Ovary (tissue), 7 donors: ENCODE measurements at regions not wholly inside any gene's neighbourhood (a gene's known extent, or its start where the extent isn't known, plus 50 kb on each side); places are given as distances from the start of the nearest gene placed in this dataset.

Experiments used
- DNase-seq, 5 donors: peaks; one replicate each; pipeline ENCODE4 v3.0.0-alpha.2; 2019 to 2020
- H3K27ac ChIP-seq, 2 donors: fragments of 200-600 bp; one replicate each; pipeline versions ENCODE4 v1.5.1 to v1.8.0; 2019 to 2022
- H3K27me3 ChIP-seq: fragments of 200-600 bp; one replicate; pipeline ENCODE4 v1.8.0; 2022
- H3K36me3 ChIP-seq: fragments of 200-600 bp; sonication (generic); one replicate; pipeline ENCODE4 v1.5.1; 2019
- H3K4me1 ChIP-seq: one replicate; pipeline ENCODE4 v1.8.1; 2013; ENCODE audit warnings: mild to moderate bottlenecking, moderate library complexity; ENCODE audit not compliant: insufficient read depth
- H3K4me3 ChIP-seq: fragments of 200-600 bp; sonication (generic); one replicate; pipeline ENCODE4 v1.5.1; 2017
- H3K9me3 ChIP-seq, 2 donors: fragments of 200-600 bp in 1 of 2; sonication (generic) in 1 of 2; one replicate each; pipeline versions ENCODE4 v1.5.1 to v1.8.1; 2013 to 2019; ENCODE audit warnings: mild to moderate bottlenecking in 1 of 2, moderate library complexity in 1 of 2
- EP300 ChIP-seq: sonication (generic); formaldehyde crosslinking; IDR thresholded peaks from one replicate; pipeline ENCODE4 v1.6.1; 2017; ENCODE audit warnings: antibody characterized with exemption
- POLR2A ChIP-seq: fragments of 450-650 bp; IDR thresholded peaks from one replicate; pipeline ENCODE4 v1.6.1; 2017; ENCODE audit warnings: antibody characterized with exemption, mild to moderate bottlenecking, moderate library complexity
- WGBS, 3 donors: extraction: QIAGEN DNeasy Blood & Tissue Kit in 1 of 3; methylation state at CpG; one replicate each; pipeline versions ENCODE4 v1.1.5 to v1.1.7; 2013 to 2017; 5-methylcytosine and 5-hydroxymethylcytosine counted together
- intact Hi-C, 4 donors: fragments of 100-400 bp; cut with DNase I; formaldehyde crosslinking; loops; one replicate each; pipeline versions ENCODE4 v1.11.0 to v1.15.1; 2022 to 2023
- TF ChIP-seq, protein P1 (sequence below), 3 donors: fragments of 450-650 bp in 2 of 3; fragments of 200-600 bp in 1 of 3; IDR thresholded peaks; one replicate each; pipeline versions ENCODE4 v1.5.1 to v1.8.0; 2016 to 2022; ENCODE audit warnings: antibody characterized with exemption in 3 of 3, mild to moderate bottlenecking in 1 of 3
- donor health status: DM: no; HTN: no; CAD: no; lungs with moderate emphysema.
- donor health status: DM: no; HTN: no; CAD: no.
- donor health status: Bipolar disorder and iron deficiency.
- donor health status: DM: no; HTN: no; CAD: no.
- donor health status: DM: yes; HTN: yes; CAD: no.

DNA sequence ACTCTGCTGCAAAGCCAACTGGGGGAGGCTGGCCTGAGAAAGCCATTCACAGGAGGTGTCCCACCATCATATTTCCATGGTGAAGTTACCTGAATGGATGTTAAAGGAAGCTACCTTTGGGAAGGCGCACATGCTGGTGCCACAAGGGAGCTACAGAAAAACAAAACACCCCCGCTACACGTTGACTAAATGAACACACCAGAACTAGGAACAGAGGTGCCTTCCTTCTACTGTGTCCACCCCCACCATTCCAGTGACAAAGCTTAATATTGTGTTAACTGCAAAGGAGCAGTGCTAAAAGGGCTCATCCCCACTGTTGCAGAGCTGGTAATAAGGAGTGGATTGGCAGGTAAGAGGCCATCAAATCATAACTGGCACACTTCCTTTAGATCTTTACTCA lies 420.0 kb upstream of the PODXL start:
- no peak for TF ChIP-seq EP300
- TF ChIP-seq, protein P1, sequence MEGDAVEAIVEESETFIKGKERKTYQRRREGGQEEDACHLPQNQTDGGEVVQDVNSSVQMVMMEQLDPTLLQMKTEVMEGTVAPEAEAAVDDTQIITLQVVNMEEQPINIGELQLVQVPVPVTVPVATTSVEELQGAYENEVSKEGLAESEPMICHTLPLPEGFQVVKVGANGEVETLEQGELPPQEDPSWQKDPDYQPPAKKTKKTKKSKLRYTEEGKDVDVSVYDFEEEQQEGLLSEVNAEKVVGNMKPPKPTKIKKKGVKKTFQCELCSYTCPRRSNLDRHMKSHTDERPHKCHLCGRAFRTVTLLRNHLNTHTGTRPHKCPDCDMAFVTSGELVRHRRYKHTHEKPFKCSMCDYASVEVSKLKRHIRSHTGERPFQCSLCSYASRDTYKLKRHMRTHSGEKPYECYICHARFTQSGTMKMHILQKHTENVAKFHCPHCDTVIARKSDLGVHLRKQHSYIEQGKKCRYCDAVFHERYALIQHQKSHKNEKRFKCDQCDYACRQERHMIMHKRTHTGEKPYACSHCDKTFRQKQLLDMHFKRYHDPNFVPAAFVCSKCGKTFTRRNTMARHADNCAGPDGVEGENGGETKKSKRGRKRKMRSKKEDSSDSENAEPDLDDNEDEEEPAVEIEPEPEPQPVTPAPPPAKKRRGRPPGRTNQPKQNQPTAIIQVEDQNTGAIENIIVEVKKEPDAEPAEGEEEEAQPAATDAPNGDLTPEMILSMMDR (IDR thresholded peaks at IDR 0.05): no peak
- TF ChIP-seq POLR2A: no peak
- WGBS, 3 donors: 92 to 95% (median 94%) methylated on average over 3 of the region's 3 CpGs
- no peak for DNase-seq
- no peak overlapping the region for H3K27ac ChIP-seq
- H3K4me3 ChIP-seq: no peak overlapping the region
- H3K4me1 ChIP-seq: no peaks in the 10 kb centered on the region
- H3K9me3 ChIP-seq: peaks cover 0 to 3% of the 10 kb centered on the region in 2 donors
- H3K27me3 ChIP-seq: no peaks in the 10 kb centered on the region
- H3K36me3 ChIP-seq: no peaks in the 10 kb centered on the region
- intact Hi-C loops: no loop called here

DNA sequence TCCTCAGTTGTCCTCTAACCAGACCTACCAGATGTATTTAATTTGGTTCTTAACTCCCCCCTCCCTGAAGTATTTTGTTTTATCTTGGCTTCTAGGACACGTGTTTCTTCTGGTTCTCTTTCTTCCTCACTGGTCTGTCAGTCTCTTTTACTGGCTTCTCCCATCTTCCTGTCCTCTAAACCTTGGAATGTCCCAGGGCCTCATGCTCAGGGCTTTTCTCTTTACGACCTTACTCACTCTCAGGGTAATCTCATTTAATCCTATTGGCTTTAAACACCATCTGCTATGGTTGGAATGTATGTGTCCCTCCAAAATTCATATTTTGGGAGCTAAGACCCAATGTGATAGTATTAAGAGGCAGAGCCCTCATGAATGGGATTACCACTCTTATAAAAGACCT lies 418.2 kb upstream of the PODXL start:
- Histone ChIP-seq H3K9me3 (peaks cover 0 to 3% of the 10 kb centered on the region in 2 donors), H3K4me3 (no peak overlapping the region), H3K4me1 (no peaks in the 10 kb centered on the region), H3K27ac (no peak overlapping the region), H3K36me3 (no peaks in the 10 kb centered on the region), H3K27me3 (no peaks in the 10 kb centered on the region)
- intact Hi-C loops: no loop called here
- TF ChIP-seq EP300: no peak
- TF ChIP-seq POLR2A: no peak
- TF ChIP-seq, protein P1 (IDR thresholded peaks at IDR 0.05): no peak
- 28 to 42% (median 36%) methylated on average over 2 of the region's 2 CpGs for WGBS, 3 donors
- no peak for DNase-seq

DNA sequence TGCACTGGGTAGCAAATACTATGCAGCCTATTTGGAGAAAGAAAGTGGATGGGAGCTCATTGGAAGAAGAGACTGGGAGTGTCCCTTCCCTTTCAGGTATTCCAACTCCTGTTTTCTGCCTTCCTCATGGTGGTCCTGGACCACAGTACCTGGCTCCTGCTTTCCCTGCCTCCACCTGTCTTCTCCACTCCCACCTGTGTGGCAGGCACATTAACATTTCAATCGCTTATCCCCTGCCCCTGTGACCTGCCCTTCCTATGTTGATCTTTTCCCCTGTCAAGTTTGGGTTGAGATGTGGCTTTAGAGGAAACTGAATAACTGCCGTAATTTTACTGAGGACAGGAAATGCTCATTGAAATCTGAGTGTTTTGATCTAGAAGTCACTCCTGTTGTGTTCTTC lies 415.8 kb upstream of the PODXL start:
- Histone ChIP-seq H3K4me1 (no peaks in the 10 kb centered on the region), H3K9me3 (peaks cover 0 to 3% of the 10 kb centered on the region in 2 donors), H3K36me3 (no peaks in the 10 kb centered on the region), H3K27ac (no peak overlapping the region), H3K4me3 (no peak overlapping the region), H3K27me3 (no peaks in the 10 kb centered on the region)
- WGBS, 3 donors: 65 to 75% (median 66%) methylated on average over 2 of the region's 2 CpGs
- intact Hi-C loops: no loop called here
- no peak for DNase-seq
- TF ChIP-seq, protein P1 (IDR thresholded peaks at IDR 0.05): no peak
- TF ChIP-seq POLR2A: no peak
- no peak for TF ChIP-seq EP300

DNA sequence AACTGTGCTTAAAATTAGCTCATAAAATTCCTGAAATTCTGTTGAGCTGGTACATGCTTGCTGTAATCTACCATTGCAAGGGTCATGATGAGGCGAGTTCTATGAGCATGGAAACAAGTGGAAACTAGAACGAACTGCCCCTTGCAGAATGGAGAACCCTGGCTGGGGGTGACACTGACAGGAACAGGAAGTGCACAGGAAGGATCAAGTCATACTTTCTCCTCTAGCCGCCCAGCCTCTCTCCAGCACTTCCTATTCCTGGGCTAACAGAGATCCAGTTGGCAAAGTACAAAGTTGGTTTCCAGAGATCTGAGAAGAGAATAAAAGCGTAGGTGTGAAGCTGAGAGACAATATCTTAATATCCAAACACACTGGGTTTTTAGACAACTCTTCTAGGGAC lies 414.2 kb upstream of the PODXL start:
- intact Hi-C loops: no loop called here

More for the DNA sequence above, 414.2 kb upstream of the PODXL start:
- TF ChIP-seq, protein P1 (IDR thresholded peaks at IDR 0.05): no peak
- TF ChIP-seq POLR2A: no peak
- TF ChIP-seq EP300: no peak
- Histone ChIP-seq H3K4me3 (no peak overlapping the region), H3K4me1 (no peaks in the 10 kb centered on the region), H3K27me3 (no peaks in the 10 kb centered on the region), H3K36me3 (no peaks in the 10 kb centered on the region), H3K27ac (no peak overlapping the region), H3K9me3 (no peaks in the 10 kb centered on the region)
- WGBS, 3 donors: 70 to 73% (median 71%) methylated on average over 4 of the region's 4 CpGs
- DNase-seq: no peak
